GM20000 (cell line): ENCODE measurements at regions not wholly inside any gene's neighbourhood (a gene's known extent, or its start where the extent isn't known, plus 50 kb on each side); places are given as distances from the start of the nearest gene placed in this dataset.
A peak's percentile ranks its signal among the peaks of the same experiment; 100 is the strongest.

Experiments
- DNase-seq: peaks from one replicate; pipeline ENCODE4 v3.0.0; 2012; ENCODE audit warnings: low spot score
- CTCF ChIP-seq: IDR thresholded peaks from 2 replicates; pipeline ENCODE4 v1.5.1; 2012; ENCODE audit warnings: mild to moderate bottlenecking, control low read depth; ENCODE audit errors: extremely low read depth, missing control alignments

GRCh38 chr3:66582721-66583423, 82.0 kb upstream of the LRIG1 start:
- DNase-seq, result peak; percentile 26
- TF ChIP-seq CTCF, result no peak

GRCh38 chr3:66583424-66584040, 82.7 kb upstream of the LRIG1 start:
- TF ChIP-seq CTCF, result no peak
- DNase-seq, result no peak

GRCh38 chr3:66585520-66586095, 84.8 kb upstream of the LRIG1 start:
- TF ChIP-seq CTCF, result no peak
- DNase-seq, result no peak

- TF ChIP-seq CTCF, result no peak
- no peak for DNase-seq
Observed at GRCh38 chr3:66586853-66587252, 86.0 kb upstream of the LRIG1 start.

- TF ChIP-seq CTCF, result no peak
- no peak for DNase-seq
Observed at GRCh38 chr3:66588340-66588847, 87.6 kb upstream of the LRIG1 start.

- DNase-seq, result no peak
Observed at GRCh38 chr3:66592016-66592761, 91.4 kb upstream of the LRIG1 start.

More at GRCh38 chr3:66592016-66592761, 91.4 kb upstream of the LRIG1 start:
- no peak for TF ChIP-seq CTCF
